BJ (cell line): ENCODE measurements at regions not wholly inside any gene's neighbourhood (a gene's known extent, or its start where the extent isn't known, plus 50 kb on each side); places are given as distances from the start of the nearest gene placed in this dataset.

Experiments
- CTCF ChIA-PET: fragments of 350-600 bp; formaldehyde crosslinking; extraction: SDS; loops from one replicate; lab custom pipeline; 2021; ENCODE audit warnings: antibody characterized with exemption, inconsistent platforms; lab: Yijun Ruan, JAX
- POLR2A ChIA-PET: fragments of 300-600 bp; sonication (Branson Sonifier 250); formaldehyde crosslinking; extraction: SDS; loops from one replicate; lab custom pipeline; 2021; ENCODE audit warnings: antibody characterized with exemption; lab: Charles Lee
- DNase-seq: peaks from one replicate; pipeline ENCODE4 v3.0.0-alpha.2; 2011; ENCODE audit warnings: low read depth
- H3K27me3 ChIP-seq: 2 replicates; pipeline ENCODE4 v1.6.0; 2011; ENCODE audit warnings: low read length; ENCODE audit not compliant: control insufficient read depth, insufficient read depth
- H3K36me3 ChIP-seq: 2 replicates; pipeline ENCODE4 v1.5.1; 2011; ENCODE audit warnings: low read length; ENCODE audit not compliant: control insufficient read depth, insufficient read depth
- H3K4me3 ChIP-seq: 2 replicates; pipeline ENCODE4 v1.5.1; 2011; ENCODE audit warnings: low read depth, mild to moderate bottlenecking, control low read depth, low read length
- TF ChIP-seq, protein P1 (sequence below): IDR thresholded peaks from 2 replicates; pipeline ENCODE4 v1.5.1; 2011; ENCODE audit warnings: low read depth, mild to moderate bottlenecking, control low read depth, inconsistent platforms, low read length, moderate library complexity; ENCODE audit not compliant: insufficient read depth

GRCh38 chr11:15370495-15371147 lies 255.9 kb downstream of the INSC start:
- no peak for DNase-seq
- H3K36me3 ChIP-seq = no peaks in the 10 kb centered on the region
- ChIA-PET POLR2A (no interaction called here), CTCF (no interaction called here)
- TF ChIP-seq, protein P1, sequence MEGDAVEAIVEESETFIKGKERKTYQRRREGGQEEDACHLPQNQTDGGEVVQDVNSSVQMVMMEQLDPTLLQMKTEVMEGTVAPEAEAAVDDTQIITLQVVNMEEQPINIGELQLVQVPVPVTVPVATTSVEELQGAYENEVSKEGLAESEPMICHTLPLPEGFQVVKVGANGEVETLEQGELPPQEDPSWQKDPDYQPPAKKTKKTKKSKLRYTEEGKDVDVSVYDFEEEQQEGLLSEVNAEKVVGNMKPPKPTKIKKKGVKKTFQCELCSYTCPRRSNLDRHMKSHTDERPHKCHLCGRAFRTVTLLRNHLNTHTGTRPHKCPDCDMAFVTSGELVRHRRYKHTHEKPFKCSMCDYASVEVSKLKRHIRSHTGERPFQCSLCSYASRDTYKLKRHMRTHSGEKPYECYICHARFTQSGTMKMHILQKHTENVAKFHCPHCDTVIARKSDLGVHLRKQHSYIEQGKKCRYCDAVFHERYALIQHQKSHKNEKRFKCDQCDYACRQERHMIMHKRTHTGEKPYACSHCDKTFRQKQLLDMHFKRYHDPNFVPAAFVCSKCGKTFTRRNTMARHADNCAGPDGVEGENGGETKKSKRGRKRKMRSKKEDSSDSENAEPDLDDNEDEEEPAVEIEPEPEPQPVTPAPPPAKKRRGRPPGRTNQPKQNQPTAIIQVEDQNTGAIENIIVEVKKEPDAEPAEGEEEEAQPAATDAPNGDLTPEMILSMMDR = no peak
- H3K4me3 ChIP-seq = no peak overlapping the region
- no peaks in the 10 kb centered on the region for H3K27me3 ChIP-seq

GRCh38 chr11:15371533-15371932 lies 256.8 kb downstream of the INSC start:
- no peak for DNase-seq
- CTCF ChIA-PET = no interaction called here
- TF ChIP-seq, protein P1 = no peak
- Histone ChIP-seq H3K4me3 (no peak overlapping the region), H3K36me3 (no peaks in the 10 kb centered on the region), H3K27me3 (no peaks in the 10 kb centered on the region)
- POLR2A ChIA-PET = no interaction called here

DNA sequence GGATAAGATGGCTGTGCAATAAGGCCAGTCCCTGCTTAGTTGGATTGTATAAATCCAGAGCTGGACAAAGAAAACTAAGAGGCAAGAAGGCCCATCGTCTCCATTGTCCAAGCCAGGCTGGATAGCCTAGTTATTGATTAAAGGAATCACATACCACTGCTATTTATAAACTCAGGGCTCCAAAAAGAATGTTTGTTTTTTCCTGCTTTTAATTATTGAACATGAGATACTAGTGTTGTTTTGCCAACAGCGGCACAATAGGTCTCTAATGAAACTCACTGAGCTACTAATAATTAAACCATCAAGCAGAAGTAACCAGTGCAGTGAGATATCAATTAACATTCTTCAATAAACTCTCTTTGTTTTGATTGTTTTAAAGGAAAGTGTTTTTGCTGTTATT lies 259.7 kb downstream of the INSC start:
- DNase-seq = no peak
- TF ChIP-seq, protein P1 = no peak
- ChIA-PET POLR2A (no interaction called here), CTCF (no interaction called here)
- H3K4me3 ChIP-seq = no peak overlapping the region
- H3K27me3 ChIP-seq = no peaks in the 10 kb centered on the region
- H3K36me3 ChIP-seq = no peaks in the 10 kb centered on the region

GRCh38 chr11:15378941-15379340 lies 264.2 kb downstream of the INSC start:
- no peak for DNase-seq
- Histone ChIP-seq H3K27me3 (no peaks in the 10 kb centered on the region), H3K4me3 (no peak overlapping the region), H3K36me3 (no peaks in the 10 kb centered on the region)
- ChIA-PET CTCF (no interaction called here), POLR2A (no interaction called here)
- TF ChIP-seq, protein P1 = no peak

- Histone ChIP-seq H3K36me3 (no peaks in the 10 kb centered on the region), H3K27me3 (no peaks in the 10 kb centered on the region), H3K4me3 (no peak overlapping the region)
- no peak for DNase-seq
- TF ChIP-seq, protein P1 = no peak
- CTCF ChIA-PET = no interaction called here
- POLR2A ChIA-PET = no interaction called here
Observed at GRCh38 chr11:15379483-15379882, 264.8 kb downstream of the INSC start.
